Osteocyte (in vitro differentiated cells): ENCODE measurements at regions not wholly inside any gene's neighbourhood (a gene's known extent, or its start where the extent isn't known, plus 50 kb on each side); places are given as distances from the start of the nearest gene placed in this dataset.

Experiments used
- DNase-seq: peaks from one replicate; pipeline ENCODE4 v3.0.0; 2021; ENCODE audit warnings: mixed read lengths; ENCODE audit not compliant: unreplicated experiment; ENCODE audit errors: extremely low spot score
- H3K27ac Mint-ChIP-seq: one replicate; pipeline ENCODE4 v1.8.0; 2021; ENCODE audit warnings: mild to moderate bottlenecking, mixed read lengths; ENCODE audit not compliant: unreplicated experiment
- H3K27me3 Mint-ChIP-seq: one replicate; pipeline ENCODE4 v1.8.0; 2021; ENCODE audit warnings: mixed read lengths; ENCODE audit not compliant: unreplicated experiment
- H3K36me3 Mint-ChIP-seq: one replicate; pipeline ENCODE4 v1.8.0; 2021; ENCODE audit warnings: mixed read lengths; ENCODE audit not compliant: unreplicated experiment
- H3K4me1 Mint-ChIP-seq: one replicate; pipeline ENCODE4 v1.8.0; 2021; ENCODE audit warnings: mixed read lengths; ENCODE audit not compliant: unreplicated experiment
- H3K4me3 Mint-ChIP-seq: one replicate; pipeline ENCODE4 v1.8.0; 2021; ENCODE audit warnings: mild to moderate bottlenecking, moderate library complexity, mixed read lengths; ENCODE audit not compliant: unreplicated experiment
- H3K9me3 Mint-ChIP-seq: one replicate; pipeline ENCODE4 v1.8.0; 2021; ENCODE audit warnings: mixed read lengths; ENCODE audit not compliant: unreplicated experiment
- CTCF ChIP-seq: fragments of 200-600 bp; sonication (generic); IDR thresholded peaks from 2 replicates; pipeline ENCODE4 v1.5.0; 2021; ENCODE audit warnings: antibody characterized with exemption, mild to moderate bottlenecking, moderate library complexity

- H3K9me3 Mint-ChIP-seq: peaks cover 10% of the 10 kb centered on the region
- no peak for DNase-seq
- H3K36me3 Mint-ChIP-seq: no peaks in the 10 kb centered on the region
- H3K27me3 Mint-ChIP-seq: no peaks in the 10 kb centered on the region
- H3K4me3 Mint-ChIP-seq: no peak overlapping the region
- H3K4me1 Mint-ChIP-seq: peaks cover 8% of the 10 kb centered on the region
- no peak overlapping the region for H3K27ac Mint-ChIP-seq
- no peak for TF ChIP-seq CTCF
Observed at GRCh38 chr2:12289120-12289802, 427.5 kb upstream of the TRIB2 start.

GRCh38 chr2:12291303-12291702 is 425.4 kb upstream of the TRIB2 start:
- no peak overlapping the region for H3K27ac Mint-ChIP-seq
- H3K27me3 Mint-ChIP-seq: no peaks in the 10 kb centered on the region
- H3K9me3 Mint-ChIP-seq: no peaks in the 10 kb centered on the region
- no peak overlapping the region for H3K4me3 Mint-ChIP-seq
- no peaks in the 10 kb centered on the region for H3K36me3 Mint-ChIP-seq
- H3K4me1 Mint-ChIP-seq: peaks cover 5% of the 10 kb centered on the region
- no peak for DNase-seq
- TF ChIP-seq CTCF: no peak

GRCh38 chr2:12293874-12294273 is 422.9 kb upstream of the TRIB2 start:
- Mint-ChIP-seq H3K27me3 (no peaks in the 10 kb centered on the region), H3K36me3 (no peaks in the 10 kb centered on the region), H3K4me1 (peaks cover 6% of the 10 kb centered on the region), H3K27ac (no peak overlapping the region), H3K9me3 (peaks cover 5% of the 10 kb centered on the region), H3K4me3 (no peak overlapping the region)
- DNase-seq: no peak
- no peak for TF ChIP-seq CTCF

- no peak overlapping the region for H3K27ac Mint-ChIP-seq
- peaks cover 6% of the 10 kb centered on the region for H3K4me1 Mint-ChIP-seq
- peaks cover 5% of the 10 kb centered on the region for H3K9me3 Mint-ChIP-seq
- H3K27me3 Mint-ChIP-seq: no peaks in the 10 kb centered on the region
- H3K36me3 Mint-ChIP-seq: no peaks in the 10 kb centered on the region
- H3K4me3 Mint-ChIP-seq: no peak overlapping the region
- DNase-seq: no peak
- no peak for TF ChIP-seq CTCF
Observed at GRCh38 chr2:12295856-12296519, 420.7 kb upstream of the TRIB2 start.

- Mint-ChIP-seq H3K4me1 (peaks cover 12% of the 10 kb centered on the region), H3K4me3 (no peak overlapping the region), H3K9me3 (peaks cover 5% of the 10 kb centered on the region), H3K36me3 (no peaks in the 10 kb centered on the region), H3K27me3 (no peaks in the 10 kb centered on the region), H3K27ac (no peak overlapping the region)
- no peak for DNase-seq
- TF ChIP-seq CTCF: no peak
Observed at GRCh38 chr2:12296915-12297314, 419.8 kb upstream of the TRIB2 start.
